H9 (cell line): ENCODE measurements at regions not wholly inside any gene's neighbourhood (a gene's known extent, or its start where the extent isn't known, plus 50 kb on each side); places are given as distances from the start of the nearest gene placed in this dataset.

Experiments
- DNase-seq: peaks from one replicate; pipeline ENCODE4 v3.0.0-alpha.2; 2017
- H2AFZ ChIP-seq: one replicate; pipeline ENCODE4 v1.6.1; 2013; ENCODE audit warnings: mild to moderate bottlenecking, low read length, control low read depth, moderate library complexity
- H2AK5ac ChIP-seq: 2 replicates; pipeline ENCODE4 v1.6.1; 2013; ENCODE audit warnings: low read length, control low read depth, mixed read lengths; ENCODE audit not compliant: insufficient read length
- H2BK120ac ChIP-seq: one replicate; pipeline ENCODE4 v1.6.1; 2013; ENCODE audit warnings: low read depth, mild to moderate bottlenecking, low read length, control low read depth, inconsistent platforms; ENCODE audit not compliant: poor library complexity, severe bottlenecking
- H2BK12ac ChIP-seq: 2 replicates; pipeline ENCODE4 v1.6.1; 2013; ENCODE audit warnings: low read length, control low read depth, mixed read lengths, low read depth; ENCODE audit not compliant: insufficient read length
- H2BK15ac ChIP-seq: 2 replicates; pipeline ENCODE4 v1.6.1; 2013; ENCODE audit warnings: low read depth, low read length, control low read depth
- H2BK20ac ChIP-seq: one replicate; pipeline ENCODE4 v1.6.1; 2013; ENCODE audit warnings: low read depth, mild to moderate bottlenecking, low read length, control low read depth, inconsistent platforms; ENCODE audit not compliant: poor library complexity, severe bottlenecking
- H2BK5ac ChIP-seq: 2 replicates; pipeline ENCODE4 v1.6.1; 2013; ENCODE audit warnings: low read length, control low read depth, mixed read lengths; ENCODE audit not compliant: insufficient read length
- H3K14ac ChIP-seq: 2 replicates; pipeline ENCODE4 v1.6.1; 2013; ENCODE audit warnings: low read length, control low read depth; ENCODE audit not compliant: insufficient read depth
- H3K18ac ChIP-seq: 2 replicates; pipeline ENCODE4 v1.6.1; 2013; ENCODE audit warnings: low read depth, mild to moderate bottlenecking, mixed read lengths, low read length, control low read depth; ENCODE audit not compliant: insufficient read length
- H3K23ac ChIP-seq: 2 replicates; pipeline ENCODE4 v1.6.1; 2013; ENCODE audit warnings: low read length, control low read depth, mixed read lengths, low read depth; ENCODE audit not compliant: insufficient read length
- H3K23me2 ChIP-seq: 2 replicates; pipeline ENCODE4 v1.6.1; 2013; ENCODE audit warnings: low read depth, mild to moderate bottlenecking, mixed read lengths, low read length, control low read depth; ENCODE audit not compliant: insufficient read length, poor library complexity, severe bottlenecking
- H3K27ac ChIP-seq: 2 replicates; pipeline ENCODE4 v1.5.1; 2013; ENCODE audit warnings: low read length, control low read depth, mixed read lengths, low read depth; ENCODE audit not compliant: insufficient read length
- H3K27me3 ChIP-seq: 2 replicates; pipeline ENCODE4 v1.6.1; 2013; ENCODE audit warnings: low read length, control low read depth, inconsistent platforms; ENCODE audit not compliant: insufficient read depth
- H3K4ac ChIP-seq: 2 replicates; pipeline ENCODE4 v1.6.1; 2013; ENCODE audit warnings: low read depth, mild to moderate bottlenecking, control low read depth, inconsistent platforms, low read length, moderate library complexity
- H3K4me1 ChIP-seq: 2 replicates; pipeline ENCODE4 v1.6.1; 2013; ENCODE audit warnings: low read length, control low read depth, inconsistent platforms; ENCODE audit not compliant: insufficient read depth
- H3K4me2 ChIP-seq: 2 replicates; pipeline ENCODE4 v1.6.1; 2013; ENCODE audit warnings: low read length, control low read depth, mixed read lengths; ENCODE audit not compliant: insufficient read length, insufficient read depth
- H3K56ac ChIP-seq: 2 replicates; pipeline ENCODE4 v1.6.1; 2013; ENCODE audit warnings: low read depth, mild to moderate bottlenecking, mixed read lengths, low read length, control low read depth; ENCODE audit not compliant: insufficient read length
- H3K79me1 ChIP-seq: 2 replicates; pipeline ENCODE4 v1.6.1; 2013; ENCODE audit warnings: low read depth, mild to moderate bottlenecking, moderate library complexity, low read length, control low read depth, inconsistent platforms; ENCODE audit not compliant: insufficient read depth, poor library complexity, severe bottlenecking
- H3K79me2 ChIP-seq: 2 replicates; pipeline ENCODE4 v1.6.1; 2013; ENCODE audit warnings: low read length, control low read depth, inconsistent platforms; ENCODE audit not compliant: insufficient read depth
- H3K9ac ChIP-seq: 2 replicates; pipeline ENCODE4 v1.6.1; 2013; ENCODE audit warnings: low read length, control low read depth, mixed read lengths; ENCODE audit not compliant: insufficient read length; ENCODE audit errors: extremely low read depth
- H3K9me3 ChIP-seq: one replicate; pipeline ENCODE4 v1.6.1; 2013; ENCODE audit warnings: low read depth, low read length, inconsistent platforms; ENCODE audit not compliant: control insufficient read depth
- H3T11ph ChIP-seq: one replicate; pipeline ENCODE4 v1.6.1; 2013; ENCODE audit warnings: mild to moderate bottlenecking, low read length, control low read depth, inconsistent platforms
- H4K20me1 ChIP-seq: one replicate; pipeline ENCODE4 v1.6.1; 2013; ENCODE audit not compliant: control insufficient read depth, insufficient read length, insufficient read depth
- H4K5ac ChIP-seq: 2 replicates; pipeline ENCODE4 v1.6.1; 2013; ENCODE audit warnings: low read depth, mild to moderate bottlenecking, mixed read lengths, low read length, control low read depth; ENCODE audit not compliant: insufficient read length
- H4K8ac ChIP-seq: replicated peaks from 2 replicates; pipeline ENCODE4 v1.6.1; 2013; ENCODE audit warnings: low read length, control low read depth, mixed read lengths, low read depth; ENCODE audit not compliant: insufficient read length
- H4K91ac ChIP-seq: 2 replicates; pipeline ENCODE4 v1.6.1; 2013; ENCODE audit warnings: low read depth, mild to moderate bottlenecking, moderate library complexity, mixed read lengths, low read length, control low read depth; ENCODE audit not compliant: insufficient read length
- H3K27ac Mint-ChIP-seq, 3 experiments: 2 replicates in 2 of 3; 3 replicates in 1 of 3; pipeline ENCODE4 v1.8.0; 2020 to 2021; ENCODE audit warnings: mixed read lengths in 3 of 3, mild to moderate bottlenecking in 1 of 3, moderate library complexity in 1 of 3
- H3K27me3 Mint-ChIP-seq: 2 replicates; pipeline ENCODE4 v1.8.0; 2021; ENCODE audit warnings: low read depth, mild to moderate bottlenecking, moderate library complexity, mixed read lengths
- H3K36me3 Mint-ChIP-seq, 3 experiments: 2 replicates in 2 of 3; 3 replicates in 1 of 3; pipeline ENCODE4 v1.8.0; 2020 to 2021; ENCODE audit warnings: low read depth in 3 of 3, mixed read lengths in 3 of 3; ENCODE audit not compliant: insufficient read depth in 1 of 3
- H3K4me1 Mint-ChIP-seq, 2 experiments: 2 replicates each; pipeline ENCODE4 v1.8.0; 2020; ENCODE audit warnings: mixed read lengths in 2 of 2
- H3K4me3 Mint-ChIP-seq, 2 experiments: 2 replicates in 1 of 2; 3 replicates in 1 of 2; pipeline ENCODE4 v1.8.0; 2020 to 2021; ENCODE audit warnings: mild to moderate bottlenecking in 2 of 2, mixed read lengths in 2 of 2, moderate library complexity in 1 of 2
- H3K9me3 Mint-ChIP-seq, 2 experiments: 2 replicates in 1 of 2; 3 replicates in 1 of 2; pipeline ENCODE4 v1.8.0; 2020; ENCODE audit warnings: mild to moderate bottlenecking in 2 of 2, mixed read lengths in 2 of 2, moderate library complexity in 1 of 2
- TF ChIP-seq, protein P1 (sequence below): fragments of 200-600 bp; sonication (generic); conservative IDR thresholded peaks from 3 replicates; pipeline ENCODE4 v1.8.0; 2021; ENCODE audit warnings: antibody characterized with exemption, mild to moderate bottlenecking

DNA sequence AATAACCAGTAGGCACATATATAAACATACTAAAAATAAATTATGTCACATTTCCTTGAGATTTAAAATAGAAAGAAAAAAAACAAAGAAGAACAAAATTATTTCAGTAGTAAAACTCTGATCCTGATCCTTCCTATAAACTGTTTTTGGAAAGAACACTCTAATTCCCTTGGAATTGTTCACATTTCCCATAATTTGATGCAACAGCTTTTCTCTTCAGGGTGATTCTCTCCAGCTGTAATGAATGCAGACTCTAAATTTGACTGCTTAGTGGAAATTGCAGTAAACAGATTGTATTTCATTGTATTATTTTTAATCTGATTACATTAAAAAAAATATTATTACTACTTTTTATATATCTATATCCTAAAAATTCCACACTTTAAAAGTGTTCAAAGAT, 70.2 kb upstream of the ABI3BP start:
- Histone ChIP-seq H3K79me1 (no peaks in the 10 kb centered on the region), H3T11ph (no peak overlapping the region), H3K9me3 (no peaks in the 10 kb centered on the region), H3K56ac (no peak overlapping the region), H2BK12ac (no peak overlapping the region), H2BK120ac (no peak overlapping the region), H3K9ac (no peak overlapping the region), H2BK20ac (no peak overlapping the region), H3K4ac (no peak overlapping the region), H4K5ac (no peak overlapping the region), H3K27ac (no peak overlapping the region), H2AFZ (no peak overlapping the region), H2BK15ac (no peak overlapping the region), H3K79me2 (no peaks in the 10 kb centered on the region), H2BK5ac (no peak overlapping the region), H3K23me2 (no peaks in the 10 kb centered on the region), H4K91ac (no peak overlapping the region), H3K18ac (no peak overlapping the region), H2AK5ac (no peak overlapping the region), H3K23ac (no peak overlapping the region), H4K20me1 (no peaks in the 10 kb centered on the region), H3K4me1 (no peaks in the 10 kb centered on the region), H4K8ac (no peak overlapping the region), H3K27me3 (no peaks in the 10 kb centered on the region), H3K4me2 (no peak overlapping the region), H3K14ac (no peak overlapping the region)
- no peak overlapping the region for H3K4me3 Mint-ChIP-seq
- TF ChIP-seq, protein P1, sequence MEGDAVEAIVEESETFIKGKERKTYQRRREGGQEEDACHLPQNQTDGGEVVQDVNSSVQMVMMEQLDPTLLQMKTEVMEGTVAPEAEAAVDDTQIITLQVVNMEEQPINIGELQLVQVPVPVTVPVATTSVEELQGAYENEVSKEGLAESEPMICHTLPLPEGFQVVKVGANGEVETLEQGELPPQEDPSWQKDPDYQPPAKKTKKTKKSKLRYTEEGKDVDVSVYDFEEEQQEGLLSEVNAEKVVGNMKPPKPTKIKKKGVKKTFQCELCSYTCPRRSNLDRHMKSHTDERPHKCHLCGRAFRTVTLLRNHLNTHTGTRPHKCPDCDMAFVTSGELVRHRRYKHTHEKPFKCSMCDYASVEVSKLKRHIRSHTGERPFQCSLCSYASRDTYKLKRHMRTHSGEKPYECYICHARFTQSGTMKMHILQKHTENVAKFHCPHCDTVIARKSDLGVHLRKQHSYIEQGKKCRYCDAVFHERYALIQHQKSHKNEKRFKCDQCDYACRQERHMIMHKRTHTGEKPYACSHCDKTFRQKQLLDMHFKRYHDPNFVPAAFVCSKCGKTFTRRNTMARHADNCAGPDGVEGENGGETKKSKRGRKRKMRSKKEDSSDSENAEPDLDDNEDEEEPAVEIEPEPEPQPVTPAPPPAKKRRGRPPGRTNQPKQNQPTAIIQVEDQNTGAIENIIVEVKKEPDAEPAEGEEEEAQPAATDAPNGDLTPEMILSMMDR, result no peak
- no peak for DNase-seq
- H3K9me3 Mint-ChIP-seq, result peaks cover 17 to 21% of the 10 kb centered on the region in 2 experiments
- H3K4me1 Mint-ChIP-seq, result no peaks in the 10 kb centered on the region
- no peaks in the 10 kb centered on the region; the same call in 1 of the 2 replicates for H3K27me3 Mint-ChIP-seq
- H3K36me3 Mint-ChIP-seq, result peaks cover 0 to 3% (median 3%) of the 10 kb centered on the region in 3 experiments; a peak in 4 of 7 replicates
- H3K27ac Mint-ChIP-seq, result no peak overlapping the region
